GM23248 (cell line): ENCODE measurements at regions not wholly inside any gene's neighbourhood (a gene's known extent, or its start where the extent isn't known, plus 50 kb on each side); places are given as distances from the start of the nearest gene placed in this dataset.

Experiments used
- EZH2 ChIP-seq: fragments of 200-600 bp; sonication (generic); IDR thresholded peaks from 2 replicates; pipeline ENCODE4 v1.6.1; 2018; ENCODE audit warnings: antibody characterized with exemption, mild to moderate bottlenecking; ENCODE audit not compliant: insufficient read depth, poor library complexity, severe bottlenecking
- EZH2phosphoT487 ChIP-seq: fragments of 200-600 bp; sonication (generic); IDR thresholded peaks from 2 replicates; pipeline ENCODE4 v1.6.1; 2018; ENCODE audit warnings: antibody characterized with exemption, moderate library complexity, mild to moderate bottlenecking, low read depth; ENCODE audit not compliant: insufficient read depth

- TF ChIP-seq EZH2phosphoT487 (no peak), EZH2 (no peak)
Measured at GRCh38 chr20:6533351-6533750, 234.1 kb upstream of the BMP2 start.
